GM21529 (cell line): ENCODE measurements at regions not wholly inside any gene's neighbourhood (a gene's known extent, or its start where the extent isn't known, plus 50 kb on each side); places are given as distances from the start of the nearest gene placed in this dataset.

Experiments
- ATAC-seq: cut with Tn5 transposase; IDR thresholded peaks from one replicate; pipeline ENCODE4 v1.9.1; 2021; ENCODE audit not compliant: unreplicated experiment

DNA sequence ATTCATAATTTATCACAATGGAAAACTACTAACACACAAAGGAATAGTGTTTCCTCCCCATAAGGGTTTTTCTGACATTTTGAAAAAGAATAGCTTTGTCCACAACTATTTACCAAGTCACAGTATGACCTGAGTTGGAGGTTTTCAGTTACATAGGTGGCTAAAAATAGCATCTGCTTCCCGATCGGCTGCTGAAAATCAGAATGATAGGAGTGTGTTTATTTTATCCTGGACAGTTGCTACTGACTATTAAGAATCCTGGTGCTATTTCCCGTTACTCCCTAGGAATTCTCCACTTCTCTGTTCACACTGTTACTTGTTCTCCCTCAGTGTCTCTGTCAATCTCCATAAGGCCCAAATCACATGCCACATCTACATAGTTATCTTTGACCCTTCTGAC, 353.9 kb upstream of the RARB start:
- no peak for ATAC-seq

GRCh38 chr3:25080461-25080860, 347.6 kb upstream of the RARB start:
- ATAC-seq: no peak

- ATAC-seq: no peak
Observed at GRCh38 chr3:25084016-25084415, 344.0 kb upstream of the RARB start.

GRCh38 chr3:25086721-25087120, 341.3 kb upstream of the RARB start:
- ATAC-seq: no peak

- ATAC-seq: no peak
Observed at GRCh38 chr3:25088284-25088683, 339.8 kb upstream of the RARB start.

GRCh38 chr3:25090698-25091453, 337.2 kb upstream of the RARB start:
- ATAC-seq: no peak

- no peak for ATAC-seq
Observed at GRCh38 chr3:25091934-25092333, 336.1 kb upstream of the RARB start.

GRCh38 chr3:25094932-25095685, 333.0 kb upstream of the RARB start:
- ATAC-seq: no peak

DNA sequence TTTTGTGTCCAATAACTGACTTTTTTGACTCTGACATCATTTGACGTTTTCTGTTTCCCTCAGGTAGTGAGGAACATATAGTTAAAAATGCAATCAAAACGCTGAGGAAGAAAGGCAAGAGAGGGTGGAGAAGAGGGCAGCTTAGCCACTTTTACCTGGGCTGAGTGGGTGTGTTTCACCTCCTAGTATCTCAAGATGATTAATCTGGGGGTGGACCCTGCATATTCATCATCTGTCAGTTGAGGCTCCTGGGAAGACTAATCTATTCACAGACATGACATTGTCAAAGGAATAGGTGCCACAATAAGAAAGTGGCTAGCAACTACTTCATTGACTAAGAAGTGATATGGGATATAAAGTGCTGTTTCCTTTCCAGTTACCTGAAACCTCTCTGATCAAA, 331.5 kb upstream of the RARB start:
- ATAC-seq: no peak

DNA sequence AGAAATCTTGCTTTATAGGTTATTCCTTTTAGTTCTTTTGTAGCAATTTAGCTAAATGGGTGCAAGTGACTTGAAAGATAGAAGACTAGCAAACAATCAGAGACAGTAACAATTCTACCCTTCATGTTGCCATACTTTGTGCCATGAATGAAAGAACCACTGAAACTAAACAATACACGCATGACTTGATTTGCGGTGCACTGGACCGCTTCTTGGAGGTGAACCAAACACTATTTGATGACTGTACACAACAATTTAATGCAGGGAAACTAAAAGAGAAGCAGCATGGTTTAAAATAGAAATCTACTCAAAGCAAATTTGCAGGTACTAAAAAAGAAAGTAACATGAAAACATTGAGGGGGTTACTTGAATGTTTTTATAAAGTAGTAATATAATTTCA, 331.0 kb upstream of the RARB start:
- no peak for ATAC-seq

GRCh38 chr3:25099666-25100065, 328.4 kb upstream of the RARB start:
- no peak for ATAC-seq

GRCh38 chr3:25103391-25103790, 324.7 kb upstream of the RARB start:
- no peak for ATAC-seq

DNA sequence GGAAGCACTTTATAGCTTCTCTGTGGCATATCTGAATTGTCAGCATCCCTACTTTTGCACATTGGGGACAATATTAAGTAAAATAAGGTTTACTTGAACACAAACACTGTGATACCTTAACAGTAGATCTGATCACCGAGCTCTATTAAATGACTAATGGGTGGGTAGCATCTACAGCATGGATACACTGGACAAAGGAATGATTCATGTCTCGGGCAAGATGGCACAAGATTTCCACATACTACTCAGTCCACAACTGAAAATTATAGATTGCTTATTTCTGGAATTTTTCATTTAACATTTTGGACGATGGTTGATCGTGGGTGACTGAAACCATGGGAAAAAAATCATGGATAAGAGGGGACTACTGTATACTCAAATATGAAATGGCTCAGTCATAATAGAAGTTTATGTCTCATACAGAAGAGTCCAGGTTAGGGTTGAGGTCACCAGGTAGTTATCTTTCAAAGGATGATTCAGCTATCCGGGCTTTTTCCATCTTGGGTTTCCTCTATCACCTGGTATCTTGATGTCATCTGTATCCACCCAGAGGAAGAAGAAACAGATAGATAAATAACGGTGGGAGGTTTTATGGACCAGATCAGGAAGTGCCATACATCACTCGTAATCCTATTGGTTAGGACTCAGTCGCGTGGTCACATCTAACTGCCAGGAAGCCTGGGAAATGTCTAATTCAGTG, 320.0 kb upstream of the RARB start:
- ATAC-seq: no peak

GRCh38 chr3:25110642-25111041, 317.4 kb upstream of the RARB start:
- ATAC-seq: no peak

GRCh38 chr3:25113891-25114290, 314.2 kb upstream of the RARB start:
- no peak for ATAC-seq

GRCh38 chr3:25114532-25114931, 313.5 kb upstream of the RARB start:
- no peak for ATAC-seq

- no peak for ATAC-seq
Observed at GRCh38 chr3:25117005-25117593, 311.0 kb upstream of the RARB start.

DNA sequence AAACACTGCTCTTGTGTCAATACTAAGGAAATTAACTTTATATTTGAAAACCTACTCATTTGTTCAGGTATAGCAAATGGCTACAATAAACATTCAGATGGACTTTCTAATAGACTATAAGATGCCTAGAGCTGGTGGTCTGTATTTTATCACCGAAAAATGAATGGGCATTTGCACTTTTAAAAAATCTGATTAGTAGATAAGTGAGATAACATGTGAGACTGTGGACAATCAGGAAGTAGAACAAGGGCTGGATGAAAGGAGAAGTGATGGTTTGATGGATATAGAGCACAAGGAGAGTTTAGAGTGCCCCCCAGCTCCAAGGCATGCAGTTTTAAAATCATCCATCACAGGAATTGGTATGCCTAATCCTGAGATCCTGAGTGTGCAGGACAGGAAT, 308.4 kb upstream of the RARB start:
- ATAC-seq: no peak

DNA sequence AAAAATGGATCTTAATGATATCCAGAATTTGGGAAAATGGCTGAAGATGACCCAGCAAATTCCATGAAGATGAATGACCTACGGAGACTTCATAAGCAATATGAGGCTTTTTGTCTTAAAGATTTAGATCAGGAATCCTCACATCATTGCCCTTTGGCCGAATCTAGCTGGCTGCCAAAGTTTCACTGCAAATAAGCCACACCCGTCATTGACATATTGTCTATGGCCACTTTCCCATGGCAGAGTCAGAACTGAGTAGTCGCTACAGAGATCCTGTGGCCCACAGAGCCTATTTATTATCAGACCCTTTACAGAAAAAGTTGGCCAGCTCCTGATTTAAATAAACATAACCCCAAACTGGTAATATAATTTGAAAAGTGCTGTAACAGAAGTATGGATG, 307.4 kb upstream of the RARB start:
- no peak for ATAC-seq

DNA sequence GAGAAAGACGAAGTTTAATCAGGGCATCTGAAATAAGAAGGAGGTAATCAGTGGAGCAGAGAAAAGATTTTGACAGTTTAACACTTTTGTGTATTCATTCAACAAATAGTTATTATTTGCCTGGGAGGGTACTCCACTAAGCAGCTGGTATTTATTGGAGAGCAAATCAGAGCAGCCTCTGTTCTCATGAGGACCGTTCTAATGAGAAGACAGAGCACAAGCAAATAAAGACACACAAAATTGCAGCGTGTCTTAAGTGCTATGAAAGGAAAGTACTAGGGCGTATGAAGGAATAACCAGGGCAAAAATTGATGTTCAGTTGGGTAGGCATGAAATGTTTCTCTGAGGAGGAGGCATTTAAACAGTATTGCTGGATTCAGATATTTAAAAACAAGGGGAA, 302.9 kb upstream of the RARB start:
- ATAC-seq: no peak

DNA sequence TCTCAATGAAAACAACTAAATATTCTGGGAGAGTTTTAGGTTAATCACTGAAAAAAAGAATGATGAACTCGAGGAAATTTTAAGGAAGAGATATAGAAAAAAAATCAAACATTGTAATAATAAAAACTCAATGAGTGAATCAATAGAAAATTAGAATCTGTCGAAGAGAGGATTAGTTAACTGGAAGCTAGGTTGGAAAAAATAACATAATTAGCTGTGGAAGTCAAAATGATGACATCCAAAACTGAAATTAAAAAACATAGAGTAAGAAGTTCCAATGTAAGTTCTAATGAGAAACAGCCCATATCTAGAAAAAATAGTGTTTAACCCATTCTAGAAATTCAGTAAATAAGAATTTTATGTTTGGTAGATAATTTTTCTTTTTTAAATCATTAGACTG, 299.3 kb upstream of the RARB start:
- no peak for ATAC-seq
